HG02884 (cell line): ENCODE measurements at regions not wholly inside any gene's neighbourhood (a gene's known extent, or its start where the extent isn't known, plus 50 kb on each side); places are given as distances from the start of the nearest gene placed in this dataset.
"Not testable (repeated sequence)": the region's sequence is repeated elsewhere in the genome, so short reads cannot be mapped to it uniquely, and the experiment has no call there.

Experiments
- ATAC-seq: cut with Tn5 transposase; IDR thresholded peaks from one replicate; pipeline ENCODE4 v1.9.1; 2021; ENCODE audit warnings: mild to moderate bottlenecking, moderate library complexity; ENCODE audit not compliant: unreplicated experiment

DNA sequence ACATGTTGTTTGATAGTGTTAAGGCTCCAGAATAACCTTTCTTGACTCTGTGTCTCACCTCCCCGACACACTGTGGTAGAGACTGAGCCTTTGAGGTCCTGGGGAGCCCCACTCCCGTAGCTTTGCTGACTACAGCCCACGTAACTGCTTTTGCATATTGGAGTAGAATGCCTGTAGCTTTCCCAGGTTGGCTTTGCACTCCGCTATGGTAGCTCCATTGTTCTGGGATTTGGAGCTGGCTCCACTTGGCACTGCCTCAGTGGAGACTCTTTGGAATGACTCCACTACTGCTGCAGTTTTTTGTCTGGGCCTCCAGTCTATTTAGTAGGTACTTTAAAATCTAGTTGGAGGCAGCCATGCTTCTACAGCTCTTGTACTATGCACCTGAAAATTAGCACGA is 56.2 kb upstream of the ANXA1 start:
- no peak for ATAC-seq

DNA sequence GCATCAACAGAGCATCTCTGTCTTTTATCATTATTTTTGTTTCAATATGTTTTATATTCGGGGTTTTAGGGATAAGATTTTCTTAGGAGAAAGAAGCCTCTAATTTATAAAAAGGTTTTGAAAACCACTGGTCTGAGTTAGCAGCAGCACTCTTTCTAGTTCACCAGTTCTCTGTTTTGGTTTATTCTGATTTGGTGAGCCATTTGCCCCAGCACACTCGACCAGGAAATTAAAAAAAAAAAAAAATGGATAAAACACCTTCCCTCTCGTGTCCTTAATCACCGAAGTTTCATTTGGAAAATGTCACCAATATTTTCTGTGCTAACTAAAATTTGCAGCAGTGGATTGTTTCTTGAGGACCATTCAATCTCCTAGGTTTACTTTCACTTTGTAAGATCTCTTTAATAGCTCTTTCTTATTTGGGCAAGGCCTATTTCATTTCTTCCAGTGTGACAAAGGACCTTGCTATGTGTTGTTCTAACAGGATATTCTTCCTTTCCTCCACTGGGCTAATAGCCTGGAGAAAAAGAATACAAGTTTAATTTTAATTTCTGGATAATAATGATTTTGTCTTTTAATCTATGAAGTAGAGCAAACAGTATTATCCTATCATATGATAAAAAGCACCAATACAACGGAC is 57.8 kb upstream of the ANXA1 start:
- ATAC-seq = no peak

DNA sequence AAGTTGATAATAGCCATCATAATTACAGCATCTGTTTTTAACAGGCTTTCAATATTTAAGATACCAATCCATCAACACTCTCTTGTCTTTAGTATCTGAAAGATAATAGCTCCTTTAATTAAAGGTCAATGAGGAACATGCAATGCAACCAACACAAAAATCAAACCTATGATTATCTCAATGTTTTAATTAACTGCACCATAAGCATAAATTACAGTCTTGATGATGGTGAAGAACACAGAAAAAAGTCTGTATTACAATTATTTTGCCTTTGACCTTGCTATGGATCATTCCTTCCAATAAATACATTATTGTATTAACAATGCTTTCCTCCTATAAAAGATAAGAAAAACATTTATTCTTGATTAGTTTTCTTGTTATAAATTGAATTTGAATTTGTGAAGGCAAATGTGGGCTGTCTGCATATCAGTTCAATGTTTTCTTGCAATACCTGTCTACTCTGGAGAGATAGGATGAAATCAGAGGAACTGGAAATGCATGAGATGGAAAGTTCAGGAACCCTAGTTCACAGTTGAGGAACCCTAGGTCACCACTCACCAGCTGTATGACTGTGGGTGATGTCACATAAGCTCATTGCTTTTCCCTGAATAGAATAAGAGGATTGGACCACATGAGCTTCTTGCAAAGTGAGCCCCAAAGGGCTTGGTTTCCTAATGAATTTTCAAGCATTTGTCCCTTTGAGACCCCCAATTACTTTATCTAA is 58.5 kb upstream of the ANXA1 start:
- ATAC-seq = no peak

DNA sequence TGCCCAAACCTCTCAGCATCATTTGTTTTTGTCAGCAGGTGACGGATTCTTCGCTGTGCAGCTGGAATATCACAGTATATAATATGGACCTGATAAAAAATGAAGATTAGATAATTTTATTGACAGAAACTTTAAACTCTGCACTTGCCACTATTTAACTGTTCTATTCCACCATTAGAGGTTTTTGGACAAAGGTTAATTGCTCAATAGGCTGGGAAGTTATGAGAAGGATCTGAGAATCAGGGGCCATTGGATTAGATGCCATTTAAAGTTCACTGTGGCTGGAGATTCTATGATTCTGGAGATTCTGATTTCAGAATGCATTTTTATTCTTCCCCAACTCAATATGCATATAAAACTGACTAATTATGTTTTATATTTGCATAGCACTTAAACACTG is 59.8 kb upstream of the ANXA1 start:
- no peak for ATAC-seq

DNA sequence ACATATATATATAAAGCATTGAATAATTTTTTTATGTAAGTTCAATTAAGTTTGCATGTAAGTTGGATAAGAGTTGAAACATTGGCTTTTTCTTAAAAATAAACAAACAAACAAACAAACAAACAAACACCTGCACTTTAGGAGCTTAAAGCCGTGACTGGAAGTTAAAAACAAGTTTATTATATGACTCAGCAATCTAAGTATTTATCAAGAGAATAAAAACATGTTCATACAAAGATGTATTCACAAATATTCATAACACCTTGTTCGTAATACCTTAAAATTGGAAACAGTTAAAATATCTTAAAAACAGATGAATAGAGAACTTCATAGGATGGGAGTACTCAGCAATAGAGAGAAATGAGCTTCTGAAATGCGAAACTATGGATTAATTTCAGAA is 61.5 kb upstream of the ANXA1 start:
- ATAC-seq = no peak

DNA sequence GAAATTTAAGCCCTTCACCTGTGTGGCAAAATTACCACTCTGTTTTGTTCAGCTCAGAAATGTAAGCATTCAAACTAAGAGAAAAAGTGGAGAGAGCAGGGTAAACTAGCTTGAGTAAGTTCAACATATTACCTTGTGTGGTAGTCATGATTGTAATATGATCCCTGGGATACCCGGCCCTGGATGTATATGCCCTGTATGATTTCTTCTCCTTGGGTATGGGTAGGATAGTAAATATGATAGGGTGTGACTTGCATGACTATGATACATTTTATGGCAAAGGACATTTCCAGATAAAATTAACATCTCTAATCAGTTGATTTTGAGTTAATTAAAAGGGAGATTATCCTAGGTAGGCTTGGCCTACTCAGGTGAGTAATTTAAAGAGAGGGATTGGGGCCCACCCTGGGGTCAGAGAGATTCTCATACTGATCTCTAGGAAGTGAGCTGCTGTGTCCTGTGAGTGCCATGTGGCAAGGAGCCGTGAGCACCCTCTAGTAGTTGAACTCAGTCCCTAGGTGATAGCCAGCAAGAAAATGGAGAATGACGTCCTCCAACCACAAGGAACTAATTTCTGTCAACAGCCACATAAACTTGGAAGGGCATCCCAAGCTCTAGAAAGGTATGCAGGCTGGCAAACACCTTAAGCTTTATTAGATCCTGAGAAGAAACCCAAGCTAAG is 62.2 kb upstream of the ANXA1 start:
- ATAC-seq = no peak

DNA sequence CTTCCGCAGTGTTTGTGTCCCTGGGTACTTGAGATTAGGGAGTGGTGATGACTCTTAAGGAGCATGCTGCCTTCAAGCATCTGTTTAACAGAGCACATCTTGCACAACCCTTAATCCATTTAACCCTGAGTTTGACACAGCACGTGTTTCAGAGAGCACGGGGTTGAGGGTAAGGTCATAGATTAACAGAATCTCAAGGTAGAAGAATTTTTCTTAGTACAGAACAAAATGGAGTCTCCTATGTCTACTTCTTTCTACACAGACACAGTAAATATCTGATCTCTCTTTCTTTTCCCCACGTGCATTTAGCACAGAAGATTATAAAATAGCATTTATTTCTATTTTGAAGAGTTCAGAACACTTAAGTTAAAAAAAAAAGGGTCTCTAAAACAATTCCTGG is 63.8 kb upstream of the ANXA1 start:
- not testable (repeated sequence) for ATAC-seq

DNA sequence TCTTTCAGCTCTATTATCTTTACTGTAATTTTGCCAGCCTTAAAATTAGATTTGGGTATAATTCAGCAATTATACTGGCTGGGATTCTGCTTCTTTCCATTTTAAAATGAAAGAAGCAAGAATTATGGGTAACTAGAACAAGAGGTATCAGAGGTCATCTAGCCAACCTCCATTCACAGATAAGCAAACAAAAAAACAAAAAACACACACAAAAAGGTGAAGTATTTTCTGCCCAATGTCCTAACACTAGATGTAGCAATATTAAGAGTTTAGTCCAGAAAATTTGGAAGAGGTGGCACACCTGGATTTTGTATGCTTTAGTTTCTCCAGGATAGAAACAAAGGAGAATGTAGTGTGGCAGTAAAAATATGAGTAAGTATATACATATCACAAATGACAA is 68.1 kb upstream of the ANXA1 start:
- ATAC-seq = no peak

DNA sequence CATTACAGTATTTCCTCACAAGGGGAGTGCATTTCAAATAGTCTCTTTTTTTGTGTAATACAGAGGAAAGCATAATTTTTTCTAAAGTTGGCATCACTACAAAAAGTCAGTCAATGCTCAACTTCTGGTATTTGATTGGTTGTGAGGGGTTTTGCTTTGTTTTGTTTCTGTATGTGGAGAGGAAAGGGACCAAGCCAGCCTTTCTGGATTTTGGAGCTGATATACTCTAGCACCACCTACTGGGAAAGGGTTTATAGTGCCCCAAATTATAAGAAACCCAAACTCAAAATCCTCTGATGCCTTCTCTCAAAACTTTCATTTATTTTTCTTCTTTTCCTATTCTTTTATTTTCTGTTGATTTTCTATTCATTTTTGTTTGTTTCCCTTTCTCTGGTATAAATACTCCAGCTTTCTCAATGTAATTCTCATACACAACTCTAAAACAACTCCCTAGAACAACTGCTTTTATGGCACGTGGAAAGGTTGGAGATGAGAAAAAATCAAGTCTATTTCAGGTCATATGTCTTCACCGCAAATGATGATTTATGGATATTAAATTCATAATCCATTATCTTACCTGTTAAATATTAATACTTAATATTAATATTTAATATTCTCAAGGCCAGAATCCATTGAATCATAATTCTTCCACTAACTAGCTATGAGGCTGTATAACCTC is 69.5 kb upstream of the ANXA1 start:
- peak; percentile 72 for ATAC-seq

DNA sequence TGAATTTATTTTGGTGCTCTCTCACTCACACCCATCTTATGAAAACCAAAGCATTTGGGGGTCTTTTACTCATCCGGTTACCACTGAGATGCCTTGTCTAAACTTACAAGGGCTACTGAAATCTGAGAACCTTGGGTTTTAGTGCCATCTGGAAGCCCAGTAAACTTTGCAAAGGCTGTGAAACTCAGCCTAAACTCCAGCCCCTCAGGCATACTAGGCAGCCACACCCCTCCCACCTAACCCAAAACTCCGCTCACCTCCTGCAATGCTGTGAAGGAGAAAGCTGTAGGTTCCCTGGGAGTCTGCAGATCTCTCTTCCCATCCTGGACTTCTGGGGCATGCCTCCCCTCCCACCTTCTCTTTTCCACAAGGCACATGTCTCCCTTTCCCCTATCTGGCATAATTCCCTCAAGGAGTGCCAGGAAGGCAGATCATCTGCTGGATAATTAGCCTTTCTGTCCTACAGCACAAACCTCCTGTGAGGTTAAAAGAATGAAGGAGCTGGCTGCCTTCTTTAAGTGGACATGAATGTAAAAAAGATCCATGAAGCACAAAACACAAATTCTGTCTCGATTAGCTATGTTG is 71.5 kb upstream of the ANXA1 start:
- ATAC-seq = no peak

DNA sequence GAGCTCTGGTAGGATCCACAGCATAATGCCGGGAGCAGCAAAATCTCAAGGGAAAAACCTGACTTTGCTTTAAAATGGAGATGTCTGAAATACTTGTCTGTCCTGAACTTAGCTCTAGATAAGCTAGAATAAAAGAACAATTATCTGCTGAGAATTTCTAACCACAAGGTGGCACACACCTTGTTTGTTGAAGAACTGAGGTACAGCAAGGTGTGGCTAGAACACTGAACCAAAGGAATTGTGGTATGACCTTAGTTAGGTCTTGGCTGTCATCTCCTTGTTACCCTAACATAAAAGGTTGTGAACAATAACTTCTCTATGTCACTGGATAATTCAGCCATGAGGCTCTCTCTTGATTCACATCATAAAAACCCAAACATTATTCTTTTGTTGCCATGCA is 72.3 kb upstream of the ANXA1 start:
- ATAC-seq = no peak

DNA sequence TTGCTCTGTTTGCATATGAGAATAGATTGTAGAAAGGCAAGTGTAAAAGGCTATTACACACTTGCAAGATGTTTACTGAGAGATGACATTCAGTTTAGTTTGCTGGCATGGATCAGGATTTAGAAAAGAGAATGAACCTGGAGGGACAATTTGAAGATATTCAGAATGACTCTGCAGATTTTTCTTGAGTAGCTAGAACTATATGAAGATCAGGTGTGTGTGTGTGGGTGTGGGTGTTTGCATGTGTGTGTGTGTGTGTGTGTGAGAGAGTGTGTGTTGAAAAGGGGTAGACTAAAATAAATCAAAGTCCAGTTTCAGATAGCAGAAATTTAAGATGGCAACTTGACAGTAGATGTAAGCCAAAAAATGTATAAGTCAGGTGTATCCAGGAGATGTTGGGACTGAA is 74.0 kb upstream of the ANXA1 start:
- no peak for ATAC-seq

DNA sequence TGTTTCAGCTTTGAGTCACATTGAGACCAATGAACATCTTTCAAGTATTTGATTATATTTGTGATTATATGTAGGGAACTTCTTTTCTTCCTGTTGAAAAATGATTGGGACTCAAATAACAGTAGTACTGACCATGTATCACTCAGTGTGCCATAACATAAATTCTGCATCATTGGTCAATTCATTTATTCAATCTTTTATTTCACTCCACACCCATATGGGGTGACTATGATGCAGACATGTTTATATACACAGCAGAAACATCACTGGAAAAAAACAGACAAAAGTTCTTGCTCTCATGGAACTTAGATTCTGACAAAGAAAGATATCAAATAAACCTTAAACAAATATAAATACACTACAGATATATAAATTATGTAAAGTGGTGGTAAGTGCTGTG is 74.7 kb upstream of the ANXA1 start:
- no peak for ATAC-seq

DNA sequence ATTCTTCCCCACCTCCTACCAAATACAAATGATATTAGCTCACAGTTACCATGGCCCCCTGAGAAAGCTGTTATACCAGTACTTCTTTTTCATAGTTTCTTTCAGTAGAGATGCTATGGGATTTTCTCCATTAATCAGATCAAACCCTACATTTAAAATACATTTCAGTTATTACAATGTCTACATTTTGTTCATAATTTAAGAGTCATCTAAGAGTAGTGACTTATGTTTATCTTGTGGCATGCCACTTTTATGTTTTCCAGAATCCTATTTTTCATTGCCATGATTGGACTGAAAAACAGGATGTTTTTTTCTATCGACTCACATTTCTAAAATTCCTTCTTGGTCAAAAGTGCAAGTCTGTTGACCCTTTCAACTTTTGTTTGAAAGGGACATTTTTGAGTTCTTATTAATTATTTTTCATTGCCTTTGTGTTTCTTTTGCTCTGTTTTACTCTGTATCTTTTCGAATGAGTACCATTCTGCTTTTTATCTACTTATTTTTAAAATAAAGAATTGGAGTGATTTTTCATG is 77.4 kb upstream of the ANXA1 start:
- no peak for ATAC-seq

DNA sequence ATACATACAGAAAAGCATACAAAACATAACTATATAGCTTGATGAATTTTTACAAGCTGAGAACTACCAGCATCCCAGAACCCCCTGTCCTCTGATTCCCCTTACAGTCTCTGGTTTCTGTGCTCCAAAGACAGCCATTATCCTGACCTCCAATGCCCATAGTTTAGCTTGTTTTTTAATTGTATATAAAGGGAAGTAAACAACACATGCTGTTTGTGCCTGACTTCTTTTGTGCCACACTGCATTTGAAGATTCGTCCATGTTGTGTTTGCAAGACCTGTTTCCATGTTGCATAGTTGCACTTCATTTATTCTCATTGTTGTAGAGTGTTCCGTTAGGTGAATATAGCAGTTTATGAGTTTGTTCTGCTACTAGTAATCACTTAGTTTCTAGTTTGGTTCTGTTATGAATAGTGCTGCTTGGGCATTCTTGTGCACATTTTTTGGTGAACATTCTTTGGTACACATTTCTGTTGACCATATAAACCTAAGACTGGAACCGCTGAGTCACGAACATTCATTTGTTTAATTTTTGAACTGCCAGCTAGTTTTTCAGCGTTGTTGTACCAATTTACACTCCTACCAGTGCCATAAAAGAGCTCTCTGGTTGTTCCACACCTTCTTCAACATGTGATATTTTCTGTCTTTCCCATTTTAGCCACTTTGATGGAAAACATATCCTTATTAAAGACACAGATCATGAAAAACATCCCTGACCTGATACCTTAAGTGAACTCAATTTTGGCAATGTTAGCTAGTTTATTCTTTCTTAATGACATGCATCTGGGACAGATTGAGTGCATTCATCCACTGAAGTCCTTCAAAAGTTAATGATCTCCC is 78.1 kb upstream of the ANXA1 start:
- no peak for ATAC-seq

DNA sequence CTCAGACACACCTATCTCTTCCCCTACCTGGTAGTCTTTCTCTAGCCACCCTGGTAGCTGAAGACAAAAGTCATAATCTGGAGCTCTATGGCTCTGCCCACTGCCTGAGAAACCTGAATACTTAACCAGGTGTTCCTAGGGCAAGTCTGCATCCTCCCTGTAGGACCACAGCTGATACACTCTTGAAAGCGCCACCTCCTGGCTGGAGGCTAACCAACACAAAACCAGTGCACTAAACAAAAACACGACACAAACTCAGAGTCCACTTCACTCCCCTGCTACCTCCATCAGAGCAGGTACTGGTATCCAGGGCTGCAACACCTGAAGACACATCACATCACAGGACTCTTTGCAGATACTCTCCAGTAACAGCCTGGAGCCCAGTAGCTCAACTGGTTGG is 84.6 kb upstream of the ANXA1 start:
- ATAC-seq = no peak

DNA sequence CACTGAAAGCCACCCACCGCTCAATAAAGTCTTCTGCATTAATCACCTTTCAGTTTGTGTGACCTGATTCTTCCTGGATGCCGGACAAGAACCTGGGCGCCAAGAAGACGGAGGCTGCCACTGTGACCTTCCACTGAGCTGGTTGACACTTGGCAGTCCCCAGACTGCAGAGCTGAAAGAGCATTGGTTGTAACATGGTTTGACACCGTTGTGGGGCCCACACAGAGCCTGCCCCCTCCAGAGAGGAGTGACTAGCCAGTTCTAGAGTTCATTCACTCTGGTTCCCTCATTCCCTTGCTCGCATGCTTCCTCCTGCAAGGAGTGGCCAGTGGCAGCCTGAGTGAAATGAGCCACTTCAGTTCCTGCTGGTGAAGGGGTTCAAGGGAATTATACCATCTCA is 86.2 kb upstream of the ANXA1 start:
- ATAC-seq = no peak

DNA sequence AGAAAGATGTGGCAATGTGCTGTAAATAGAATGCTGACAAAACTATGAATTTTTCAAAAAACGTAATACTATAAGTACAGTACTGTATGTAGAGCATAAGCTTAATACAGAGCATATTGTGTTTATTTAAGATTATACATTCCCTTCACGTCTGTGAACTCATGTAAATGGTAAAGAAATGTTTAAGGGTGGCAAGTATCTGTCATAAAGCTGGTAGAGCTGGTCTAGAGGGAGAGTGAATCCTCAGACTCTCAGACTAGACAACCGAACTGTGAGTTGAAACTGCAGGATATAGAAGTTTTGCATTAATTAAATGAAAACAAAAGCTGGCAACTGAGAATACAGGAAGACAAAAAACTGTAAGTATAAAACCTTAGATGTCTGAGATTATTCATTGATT is 87.3 kb upstream of the ANXA1 start:
- no peak for ATAC-seq

DNA sequence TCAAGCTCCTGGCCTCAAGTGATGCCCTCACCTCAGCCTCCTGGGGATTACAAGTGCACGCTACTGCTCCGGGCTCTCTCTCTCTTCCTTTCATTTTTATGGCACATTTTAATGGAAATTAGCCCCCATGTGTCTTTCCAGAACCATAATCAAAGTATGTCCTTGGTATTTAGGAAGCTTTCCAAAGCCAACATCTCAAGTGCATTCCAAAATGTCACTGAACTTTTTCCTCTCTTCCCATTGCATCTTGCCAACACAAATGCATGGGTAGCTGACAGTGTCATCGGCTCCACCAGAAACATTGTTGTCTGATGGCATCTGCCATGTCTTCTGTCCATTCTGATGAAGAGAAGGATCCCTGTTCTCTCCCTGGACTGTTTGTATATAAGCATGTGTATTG is 90.5 kb upstream of the ANXA1 start:
- ATAC-seq = no peak

DNA sequence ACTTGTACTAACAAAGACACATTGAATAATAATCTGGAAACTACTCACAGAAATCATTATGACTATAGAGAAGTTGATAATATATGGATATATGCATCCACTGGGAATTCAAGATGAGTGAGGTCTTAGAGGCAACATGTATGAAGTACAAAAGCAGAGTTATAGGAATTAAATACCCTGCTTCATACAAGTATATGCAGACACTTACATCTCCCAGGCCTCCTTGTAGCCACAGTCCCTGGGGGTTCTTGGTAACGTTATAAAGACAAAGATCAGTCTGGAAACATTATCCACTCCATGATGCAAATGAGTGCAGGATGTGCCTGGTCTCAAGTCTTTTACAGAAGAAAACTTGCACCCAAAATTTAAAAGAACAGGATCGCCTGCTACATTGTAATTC is 92.4 kb upstream of the ANXA1 start:
- ATAC-seq = no peak
